ENCODE measurements at regions not wholly inside any gene's neighbourhood (a gene's known extent, or its start where the extent isn't known, plus 50 kb on each side); places are given as distances from the start of the nearest gene placed in this dataset.
"Not testable (repeated sequence)": the region's sequence is repeated elsewhere in the genome, so short reads cannot be mapped to it uniquely, and the experiment has no call there.

DNA sequence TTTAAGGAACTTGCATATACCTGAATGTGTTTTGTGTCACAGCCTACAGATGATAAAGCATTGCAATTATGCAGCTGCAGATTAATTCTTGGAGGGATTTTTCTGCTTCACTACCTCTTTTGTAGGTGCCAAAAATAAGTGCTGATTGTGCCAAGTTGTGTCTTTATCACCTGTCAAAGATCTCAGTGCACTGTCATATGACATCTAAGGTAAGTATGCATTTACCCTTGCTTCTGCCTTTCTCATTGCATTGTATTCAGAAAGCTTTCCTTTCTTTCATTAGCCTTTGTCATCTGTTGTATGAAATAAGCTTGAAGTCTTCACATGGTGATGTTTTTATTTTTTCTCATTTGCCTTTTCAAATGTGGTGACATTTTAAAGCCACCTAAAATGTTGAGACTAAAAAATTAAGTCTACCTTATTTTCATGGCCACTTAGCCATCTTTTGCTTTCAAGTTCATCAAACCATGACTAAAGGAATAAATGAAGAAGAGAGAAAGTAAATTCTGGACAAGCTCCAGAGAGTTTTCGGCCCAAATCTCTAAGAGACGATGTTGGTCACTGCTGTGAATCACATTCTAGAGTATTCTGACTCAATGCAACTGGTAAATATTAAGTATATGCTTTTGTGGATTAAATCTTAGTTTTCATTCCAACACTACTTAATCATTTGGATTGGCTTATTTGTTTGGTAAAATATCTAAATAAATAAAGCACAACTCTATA lies 381.8 kb upstream of the EPHA3 start:
- Histone ChIP-seq H3K9me3 (no peaks in the 10 kb centered on the region), H3K36me3 (no peaks in the 10 kb centered on the region), H3K4me1 (no peaks in the 10 kb centered on the region), H3K27me3 (no peaks in the 10 kb centered on the region), H3K27ac (no peak overlapping the region), H3K4me3 (no peak overlapping the region)
- no peak for TF ChIP-seq POLR2A (IDR thresholded peaks at IDR 0.05)
- TF ChIP-seq, protein P1, sequence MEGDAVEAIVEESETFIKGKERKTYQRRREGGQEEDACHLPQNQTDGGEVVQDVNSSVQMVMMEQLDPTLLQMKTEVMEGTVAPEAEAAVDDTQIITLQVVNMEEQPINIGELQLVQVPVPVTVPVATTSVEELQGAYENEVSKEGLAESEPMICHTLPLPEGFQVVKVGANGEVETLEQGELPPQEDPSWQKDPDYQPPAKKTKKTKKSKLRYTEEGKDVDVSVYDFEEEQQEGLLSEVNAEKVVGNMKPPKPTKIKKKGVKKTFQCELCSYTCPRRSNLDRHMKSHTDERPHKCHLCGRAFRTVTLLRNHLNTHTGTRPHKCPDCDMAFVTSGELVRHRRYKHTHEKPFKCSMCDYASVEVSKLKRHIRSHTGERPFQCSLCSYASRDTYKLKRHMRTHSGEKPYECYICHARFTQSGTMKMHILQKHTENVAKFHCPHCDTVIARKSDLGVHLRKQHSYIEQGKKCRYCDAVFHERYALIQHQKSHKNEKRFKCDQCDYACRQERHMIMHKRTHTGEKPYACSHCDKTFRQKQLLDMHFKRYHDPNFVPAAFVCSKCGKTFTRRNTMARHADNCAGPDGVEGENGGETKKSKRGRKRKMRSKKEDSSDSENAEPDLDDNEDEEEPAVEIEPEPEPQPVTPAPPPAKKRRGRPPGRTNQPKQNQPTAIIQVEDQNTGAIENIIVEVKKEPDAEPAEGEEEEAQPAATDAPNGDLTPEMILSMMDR (IDR thresholded peaks at IDR 0.05): no peak
- DNase-seq: no peak

DNA sequence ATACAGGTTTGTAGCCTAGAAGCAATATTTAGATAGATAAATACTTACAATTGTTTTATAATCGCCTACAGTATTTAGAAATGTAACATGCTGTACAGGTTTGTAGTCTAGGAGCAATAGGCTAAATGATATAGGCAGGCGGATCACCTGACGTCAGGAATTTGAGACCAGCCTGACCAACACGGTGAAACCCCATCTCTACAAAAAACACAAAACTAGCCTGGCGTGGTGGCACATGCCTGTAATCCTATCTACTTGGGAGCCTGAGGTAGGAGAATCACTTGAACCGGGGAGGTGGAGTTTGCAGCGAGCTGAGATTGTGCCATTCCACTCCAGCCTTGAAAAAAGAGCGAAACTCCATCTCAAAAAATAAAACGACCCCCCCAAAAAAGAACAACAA lies 375.2 kb upstream of the EPHA3 start:
- no peak for TF ChIP-seq POLR2A (IDR thresholded peaks at IDR 0.05)
- TF ChIP-seq, protein P1 (IDR thresholded peaks at IDR 0.05): no peak
- Histone ChIP-seq H3K27ac (no peak overlapping the region), H3K27me3 (no peaks in the 10 kb centered on the region)

DNA sequence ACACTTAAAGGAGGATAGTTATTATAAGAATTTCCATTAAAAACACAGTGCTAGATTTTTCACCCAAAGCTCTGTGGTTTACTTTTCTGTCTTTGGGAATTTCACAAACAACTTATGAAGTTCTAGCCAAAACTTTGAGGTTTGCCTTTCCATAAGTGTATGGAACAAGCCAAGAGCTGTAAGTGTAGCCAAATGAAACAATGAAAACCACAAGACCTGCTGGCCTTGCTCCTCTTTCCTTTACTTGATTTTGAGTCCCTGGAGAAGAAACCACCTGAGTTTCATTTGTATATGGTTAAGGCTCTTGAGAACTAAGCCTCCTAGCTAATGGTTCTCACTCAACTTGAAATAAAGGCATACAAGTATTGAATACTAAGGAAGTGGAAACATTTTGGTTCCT lies 365.3 kb upstream of the EPHA3 start:
- Histone ChIP-seq H3K4me3 (no peak overlapping the region), H3K27me3 (no peaks in the 10 kb centered on the region), H3K27ac (no peak overlapping the region), H3K4me1 (no peaks in the 10 kb centered on the region), H3K9me3 (no peaks in the 10 kb centered on the region), H3K36me3 (no peaks in the 10 kb centered on the region)
- TF ChIP-seq POLR2A (IDR thresholded peaks at IDR 0.05): no peak
- TF ChIP-seq, protein P1 (IDR thresholded peaks at IDR 0.05): no peak
- no peak for DNase-seq

More for the DNA sequence above, 375.2 kb upstream of the EPHA3 start:
- Histone ChIP-seq H3K9me3 (no peaks in the 10 kb centered on the region), H3K4me3 (no peak overlapping the region), H3K4me1 (no peaks in the 10 kb centered on the region), H3K36me3 (no peaks in the 10 kb centered on the region)
- DNase-seq: no peak

DNA sequence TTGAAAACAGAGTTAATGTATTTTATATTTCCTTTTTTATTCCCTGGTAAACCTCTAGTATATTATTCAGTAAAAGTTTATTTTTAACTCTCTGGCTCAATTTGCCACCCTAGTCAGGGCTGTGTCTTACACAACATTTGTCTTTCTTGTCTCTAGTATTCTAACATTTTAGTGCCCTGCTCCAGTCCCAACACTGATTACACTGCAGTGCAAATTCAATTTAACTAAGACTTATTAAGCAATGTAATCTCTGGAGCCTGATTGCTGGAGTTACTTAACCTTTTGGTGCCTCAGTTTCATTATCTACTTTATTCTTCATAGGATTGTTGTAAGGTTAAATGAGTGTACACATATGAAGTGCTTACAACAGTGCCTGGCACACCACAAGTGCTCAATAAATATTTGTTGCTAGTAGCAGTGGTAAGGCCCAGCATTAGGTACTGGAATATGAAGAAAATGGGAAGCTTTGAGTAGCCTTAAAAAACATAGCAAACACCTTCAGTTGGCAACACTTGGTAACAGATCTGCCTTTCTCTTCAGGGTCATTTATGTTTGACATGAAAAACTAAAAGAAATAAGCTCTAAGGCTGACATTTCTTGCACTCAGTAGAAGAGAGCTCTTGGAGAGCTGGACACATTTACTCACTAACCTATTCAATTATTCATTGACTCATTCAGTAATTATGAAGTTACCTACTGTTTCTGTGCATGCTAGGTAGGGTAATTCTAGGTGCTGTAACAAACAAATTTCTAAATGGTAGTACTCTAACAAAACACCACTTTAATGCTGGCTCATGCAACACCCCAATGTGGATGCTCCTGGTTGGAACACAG lies 364.5 kb upstream of the EPHA3 start:
- no peak for DNase-seq
- Histone ChIP-seq H3K4me3 (no peak overlapping the region), H3K27me3 (no peaks in the 10 kb centered on the region), H3K27ac (no peak overlapping the region), H3K36me3 (no peaks in the 10 kb centered on the region), H3K9me3 (no peaks in the 10 kb centered on the region), H3K4me1 (no peaks in the 10 kb centered on the region)
- no peak for TF ChIP-seq POLR2A (IDR thresholded peaks at IDR 0.05)
- TF ChIP-seq, protein P1 (IDR thresholded peaks at IDR 0.05): no peak

GRCh38 chr3:88744896-88745295 lies 362.5 kb upstream of the EPHA3 start:
- H3K27me3 ChIP-seq: no peaks in the 10 kb centered on the region
- no peak overlapping the region for H3K27ac ChIP-seq
- H3K9me3 ChIP-seq: no peaks in the 10 kb centered on the region
- H3K4me1 ChIP-seq: no peaks in the 10 kb centered on the region
- no peak overlapping the region for H3K4me3 ChIP-seq
- no peaks in the 10 kb centered on the region for H3K36me3 ChIP-seq
- DNase-seq: no peak
- no peak for TF ChIP-seq POLR2A (IDR thresholded peaks at IDR 0.05)
- TF ChIP-seq, protein P1 (IDR thresholded peaks at IDR 0.05): no peak

- H3K36me3 ChIP-seq, H3K27ac ChIP-seq, H3K4me1 ChIP-seq, DNase-seq, H3K4me3 ChIP-seq, H3K27me3 ChIP-seq, H3K9me3 ChIP-seq: not testable (repeated sequence)
Observed at GRCh38 chr3:88747145-88747544, 360.3 kb upstream of the EPHA3 start.
